ENCODE measurements at regions not wholly inside any gene's neighbourhood (a gene's known extent, or its start where the extent isn't known, plus 50 kb on each side); places are given as distances from the start of the nearest gene placed in this dataset.

GRCh38 chr6:43919774-43920173, 149.8 kb downstream of the VEGFA start:
- H3K4me1 ChIP-seq (ENCODE audit: control insufficient read depth, insufficient read depth, low read length) = peaks cover 39% of the 10 kb centered on the region
- no peaks in the 10 kb centered on the region for H3K9me3 ChIP-seq (ENCODE audit: control insufficient read depth, low read length)
- H3K4me3 ChIP-seq (ENCODE audit: low read length) = no peak overlapping the region
- no peak overlapping the region for H3K9ac ChIP-seq (ENCODE audit: low read length)
- H3K36me3 ChIP-seq (ENCODE audit: control insufficient read depth, insufficient read depth, low read length) = no peaks in the 10 kb centered on the region
- no peaks in the 10 kb centered on the region for H3K27me3 ChIP-seq (ENCODE audit: control insufficient read depth, insufficient read depth, low read length)

GRCh38 chr6:43917878-43918382, 147.9 kb downstream of the VEGFA start:
- no peaks in the 10 kb centered on the region for H3K27me3 ChIP-seq (ENCODE audit: control insufficient read depth, insufficient read depth, low read length)
- H3K36me3 ChIP-seq (ENCODE audit: control insufficient read depth, insufficient read depth, low read length) = no peaks in the 10 kb centered on the region
- H3K4me1 ChIP-seq (ENCODE audit: control insufficient read depth, insufficient read depth, low read length) = peaks cover 43% of the 10 kb centered on the region
- no peaks in the 10 kb centered on the region for H3K9me3 ChIP-seq (ENCODE audit: control insufficient read depth, low read length)
- no peak overlapping the region for H3K9ac ChIP-seq (ENCODE audit: low read length)
- no peak overlapping the region for H3K4me3 ChIP-seq (ENCODE audit: low read length)

GRCh38 chr6:43916924-43917877, 147.2 kb downstream of the VEGFA start:
- peaks cover 51% of the 10 kb centered on the region for H3K4me1 ChIP-seq (ENCODE audit: control insufficient read depth, insufficient read depth, low read length)
- no peaks in the 10 kb centered on the region for H3K36me3 ChIP-seq (ENCODE audit: control insufficient read depth, insufficient read depth, low read length)
- H3K9me3 ChIP-seq (ENCODE audit: control insufficient read depth, low read length) = no peaks in the 10 kb centered on the region
- no peak overlapping the region for H3K9ac ChIP-seq (ENCODE audit: low read length)
- H3K4me3 ChIP-seq (ENCODE audit: low read length) = no peak overlapping the region
- no peaks in the 10 kb centered on the region for H3K27me3 ChIP-seq (ENCODE audit: control insufficient read depth, insufficient read depth, low read length)

- no peak overlapping the region for H3K4me3 ChIP-seq (ENCODE audit: low read length)
- H3K9me3 ChIP-seq (ENCODE audit: control insufficient read depth, low read length) = no peaks in the 10 kb centered on the region
- no peak overlapping the region for H3K9ac ChIP-seq (ENCODE audit: low read length)
- H3K27me3 ChIP-seq (ENCODE audit: control insufficient read depth, insufficient read depth, low read length) = no peaks in the 10 kb centered on the region
- H3K36me3 ChIP-seq (ENCODE audit: control insufficient read depth, insufficient read depth, low read length) = no peaks in the 10 kb centered on the region
- peaks cover 60% of the 10 kb centered on the region for H3K4me1 ChIP-seq (ENCODE audit: control insufficient read depth, insufficient read depth, low read length)
Observed at GRCh38 chr6:43915986-43916923, 146.2 kb downstream of the VEGFA start.

- H3K4me1 ChIP-seq (ENCODE audit: control insufficient read depth, insufficient read depth, low read length) = peaks cover 66% of the 10 kb centered on the region
Observed at GRCh38 chr6:43915208-43915869, 145.3 kb downstream of the VEGFA start.

GRCh38 chr6:43914272-43915147, 144.5 kb downstream of the VEGFA start:
- H3K4me1 ChIP-seq (ENCODE audit: control insufficient read depth, insufficient read depth, low read length) = peaks cover 66% of the 10 kb centered on the region

More at GRCh38 chr6:43915208-43915869, 145.3 kb downstream of the VEGFA start:
- no peaks in the 10 kb centered on the region for H3K36me3 ChIP-seq (ENCODE audit: control insufficient read depth, insufficient read depth, low read length)
- H3K4me3 ChIP-seq (ENCODE audit: low read length) = no peak overlapping the region
- H3K9ac ChIP-seq (ENCODE audit: low read length) = no peak overlapping the region
- H3K27me3 ChIP-seq (ENCODE audit: control insufficient read depth, insufficient read depth, low read length) = no peaks in the 10 kb centered on the region
- no peaks in the 10 kb centered on the region for H3K9me3 ChIP-seq (ENCODE audit: control insufficient read depth, low read length)

GRCh38 chr6:43913375-43914271, 143.6 kb downstream of the VEGFA start:
- H3K27me3 ChIP-seq (ENCODE audit: control insufficient read depth, insufficient read depth, low read length) = no peaks in the 10 kb centered on the region
- no peaks in the 10 kb centered on the region for H3K36me3 ChIP-seq (ENCODE audit: control insufficient read depth, insufficient read depth, low read length)
- H3K9ac ChIP-seq (ENCODE audit: low read length) = no peak overlapping the region
- H3K4me1 ChIP-seq (ENCODE audit: control insufficient read depth, insufficient read depth, low read length) = peaks cover 66% of the 10 kb centered on the region
- H3K9me3 ChIP-seq (ENCODE audit: control insufficient read depth, low read length) = no peaks in the 10 kb centered on the region
- no peak overlapping the region for H3K4me3 ChIP-seq (ENCODE audit: low read length)

More at GRCh38 chr6:43914272-43915147, 144.5 kb downstream of the VEGFA start:
- Histone ChIP-seq H3K9me3 (ENCODE audit: control insufficient read depth, low read length) (no peaks in the 10 kb centered on the region), H3K9ac (ENCODE audit: low read length) (no peak overlapping the region), H3K27me3 (ENCODE audit: control insufficient read depth, insufficient read depth, low read length) (no peaks in the 10 kb centered on the region), H3K36me3 (ENCODE audit: control insufficient read depth, insufficient read depth, low read length) (no peaks in the 10 kb centered on the region), H3K4me3 (ENCODE audit: low read length) (no peak overlapping the region)

GRCh38 chr6:43912598-43913371, 142.8 kb downstream of the VEGFA start:
- H3K4me1 ChIP-seq (ENCODE audit: control insufficient read depth, insufficient read depth, low read length) = peaks cover 62% of the 10 kb centered on the region
- no peak overlapping the region for H3K4me3 ChIP-seq (ENCODE audit: low read length)
- H3K9me3 ChIP-seq (ENCODE audit: control insufficient read depth, low read length) = no peaks in the 10 kb centered on the region
- H3K9ac ChIP-seq (ENCODE audit: low read length) = no peak overlapping the region
- H3K27me3 ChIP-seq (ENCODE audit: control insufficient read depth, insufficient read depth, low read length) = no peaks in the 10 kb centered on the region
- H3K36me3 ChIP-seq (ENCODE audit: control insufficient read depth, insufficient read depth, low read length) = no peaks in the 10 kb centered on the region

GRCh38 chr6:43912116-43912577, 142.1 kb downstream of the VEGFA start:
- Histone ChIP-seq H3K4me1 (ENCODE audit: control insufficient read depth, insufficient read depth, low read length) (peaks cover 56% of the 10 kb centered on the region), H3K4me3 (ENCODE audit: low read length) (no peak overlapping the region), H3K36me3 (ENCODE audit: control insufficient read depth, insufficient read depth, low read length) (no peaks in the 10 kb centered on the region), H3K9ac (ENCODE audit: low read length) (no peak overlapping the region), H3K27me3 (ENCODE audit: control insufficient read depth, insufficient read depth, low read length) (no peaks in the 10 kb centered on the region), H3K9me3 (ENCODE audit: control insufficient read depth, low read length) (no peaks in the 10 kb centered on the region)

Measured in mucosa of stomach (tissue), 1 donor.